NCI-H345 treated with DMSO at 0.1 percent for 48 hours (cell line): ENCODE measurements at regions not wholly inside any gene's neighbourhood (a gene's known extent, or its start where the extent isn't known, plus 50 kb on each side); places are given as distances from the start of the nearest gene placed in this dataset.
A peak's percentile ranks its signal among the peaks of the same experiment; 100 is the strongest.
"Not testable (repeated sequence)": the region's sequence is repeated elsewhere in the genome, so short reads cannot be mapped to it uniquely, and the experiment has no call there.

Experiments used
- DNase-seq: peaks from one replicate; lab custom pipeline; 2025; ENCODE audit not compliant: unreplicated experiment; lab: John Stamatoyannopoulos, UW

GRCh38 chr13:88958821-88959220 lies 1287.7 kb downstream of the SLITRK5 start:
- no peak for DNase-seq

DNA sequence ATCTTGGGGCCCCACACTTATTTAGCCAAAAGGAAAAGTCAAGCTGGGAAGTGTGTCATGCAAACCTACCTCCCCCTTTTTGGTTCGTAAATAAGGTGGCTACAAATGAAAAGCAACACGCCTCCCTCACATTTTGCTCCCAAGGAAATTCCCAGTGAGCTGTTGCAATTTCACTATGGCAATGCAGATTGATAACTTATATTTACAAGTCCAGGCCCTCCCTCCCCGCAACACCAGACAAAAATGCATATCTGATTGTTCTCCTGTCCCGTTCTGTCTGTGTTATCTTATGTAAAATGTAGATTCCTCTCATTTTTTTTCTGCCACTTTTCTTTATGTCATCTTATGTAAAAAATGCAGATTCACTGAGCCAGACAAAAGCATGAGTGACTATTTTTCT lies 1305.3 kb downstream of the SLITRK5 start:
- no peak for DNase-seq

- no peak for DNase-seq
Measured at GRCh38 chr13:88978607-88979006, 1307.4 kb downstream of the SLITRK5 start.

- no peak for DNase-seq
Measured at GRCh38 chr13:88979465-88980175, 1308.4 kb downstream of the SLITRK5 start.

DNA sequence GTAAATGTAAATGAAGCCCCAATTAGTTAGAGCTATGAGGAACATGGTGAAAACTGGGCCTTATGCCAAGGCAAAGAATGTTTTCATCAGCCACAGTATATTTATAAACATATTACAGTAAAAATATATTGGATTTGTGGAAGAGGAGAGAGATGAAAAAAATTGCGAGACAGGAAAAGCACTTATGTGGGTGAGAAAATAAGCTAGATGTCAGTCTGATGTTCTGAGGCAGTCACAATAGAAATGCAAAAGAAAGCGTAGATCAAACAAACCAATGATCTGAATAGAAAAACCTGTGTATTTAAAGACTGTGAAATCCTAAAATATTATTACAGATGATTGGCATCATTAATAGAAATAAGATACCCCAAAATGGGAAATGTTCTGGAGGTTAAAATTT lies 1332.5 kb downstream of the SLITRK5 start:
- no peak for DNase-seq

GRCh38 chr13:89011615-89012014 lies 1340.4 kb downstream of the SLITRK5 start:
- DNase-seq, result no peak

GRCh38 chr13:89027694-89028306 lies 1356.6 kb downstream of the SLITRK5 start:
- no peak for DNase-seq

GRCh38 chr13:89029062-89029461 lies 1357.9 kb downstream of the SLITRK5 start:
- DNase-seq, result no peak

- DNase-seq, result no peak
Measured at GRCh38 chr13:89034015-89034414, 1362.8 kb downstream of the SLITRK5 start.

GRCh38 chr13:89052699-89053098 lies 1381.5 kb downstream of the SLITRK5 start:
- DNase-seq, result no peak

- no peak for DNase-seq
Measured at GRCh38 chr13:89053418-89053817, 1382.2 kb downstream of the SLITRK5 start.

DNA sequence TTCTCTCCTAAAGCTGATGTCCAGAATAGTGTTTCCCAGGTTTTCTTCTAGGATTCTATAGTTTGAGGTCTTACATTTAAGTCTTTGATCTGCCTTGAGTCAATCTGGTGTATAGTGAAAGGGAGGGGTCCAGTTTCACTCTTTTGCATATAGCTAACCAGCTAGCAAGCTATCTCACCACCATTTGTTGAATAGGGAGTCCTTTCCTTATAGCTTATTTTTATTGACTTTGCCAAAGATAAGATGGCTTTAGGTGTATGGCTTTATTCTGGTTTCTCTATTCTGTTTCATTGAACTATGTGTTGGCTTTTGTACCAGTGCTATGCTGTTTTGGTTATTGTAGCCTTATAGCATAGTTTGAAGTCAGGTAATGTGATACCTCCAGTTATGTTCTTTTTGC lies 1386.1 kb downstream of the SLITRK5 start:
- no peak for DNase-seq

DNA sequence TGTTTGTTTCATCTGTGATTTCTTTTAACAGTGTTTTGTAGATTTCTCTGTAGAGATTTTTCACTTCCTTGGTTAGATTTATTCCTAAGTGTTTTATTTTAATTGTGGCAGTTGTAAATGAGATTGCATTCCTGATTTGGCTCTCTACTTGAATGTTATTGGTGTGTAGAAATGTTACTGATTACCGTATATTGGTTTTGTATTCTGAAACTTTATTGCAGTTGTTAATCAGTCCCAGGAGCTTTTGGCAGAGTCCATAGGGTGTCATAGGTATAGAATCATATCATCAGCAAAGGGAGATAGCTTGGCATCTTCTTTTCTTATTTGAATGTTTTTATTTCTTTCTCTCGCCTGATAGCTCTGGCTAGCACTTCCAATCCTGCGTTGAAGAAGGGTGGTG lies 1386.7 kb downstream of the SLITRK5 start:
- no peak for DNase-seq

DNA sequence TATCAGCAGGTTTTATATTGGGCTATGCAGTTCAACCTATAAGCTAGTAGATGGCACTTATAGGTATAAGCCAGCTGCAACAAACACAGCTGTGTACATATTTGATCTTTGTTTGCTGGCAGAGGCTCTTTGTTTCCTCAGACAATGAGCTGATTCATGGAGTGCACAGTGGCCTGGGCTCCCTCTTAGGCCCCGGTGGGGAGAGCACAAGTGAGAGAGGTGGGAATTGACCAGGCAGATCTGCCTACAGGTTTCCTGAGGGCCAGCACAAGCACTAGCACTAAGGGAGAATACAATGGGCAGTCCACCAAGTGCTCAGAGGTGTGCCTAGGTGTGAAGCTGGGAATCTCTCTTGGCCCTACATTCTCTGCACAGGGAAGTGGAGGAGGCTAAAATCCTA lies 1390.7 kb downstream of the SLITRK5 start:
- peak; percentile 76 for DNase-seq

- peak; percentile 50 for DNase-seq
Measured at GRCh38 chr13:89066868-89067466, 1395.8 kb downstream of the SLITRK5 start.

DNA sequence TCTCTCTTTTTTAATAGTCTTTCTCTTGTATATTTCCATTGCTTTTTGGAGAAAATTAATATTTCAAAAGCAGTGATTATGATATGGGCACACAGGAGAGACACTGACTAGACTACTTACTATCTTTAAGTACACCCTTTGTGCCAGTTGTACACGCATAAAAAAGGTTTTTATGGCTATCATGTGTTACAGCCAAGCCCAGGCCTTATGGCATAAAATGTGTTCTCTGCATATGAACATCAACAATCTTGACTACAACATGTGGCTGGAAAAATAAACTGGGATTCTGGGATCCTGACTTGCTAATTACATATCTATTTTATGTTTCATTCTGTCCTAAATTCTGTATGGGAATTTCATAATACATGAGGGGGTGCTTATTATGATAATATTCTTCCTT lies 1401.8 kb downstream of the SLITRK5 start:
- DNase-seq, result no peak

DNA sequence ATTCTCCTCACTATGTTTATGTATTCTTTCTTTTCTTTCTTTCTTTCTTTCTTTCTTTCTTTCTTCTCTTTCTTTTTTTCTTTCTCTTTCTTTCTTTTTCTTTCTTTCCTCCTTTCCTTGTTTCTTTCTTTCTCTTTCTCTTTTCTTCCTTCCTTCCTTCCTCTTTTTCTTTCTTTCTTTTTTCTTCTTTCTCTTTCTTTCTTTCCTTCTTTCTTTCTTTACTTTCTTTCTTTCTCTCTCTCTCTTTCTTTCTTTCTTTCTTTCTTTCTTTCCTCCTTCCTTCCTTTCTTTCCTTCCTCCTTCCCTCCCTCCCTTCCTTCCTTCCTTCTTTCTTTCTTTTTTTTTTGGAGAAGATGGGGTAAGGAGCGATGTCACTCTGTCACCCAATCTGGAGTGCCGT lies 1405.5 kb downstream of the SLITRK5 start:
- no peak for DNase-seq

GRCh38 chr13:89082623-89083022 lies 1411.5 kb downstream of the SLITRK5 start:
- no peak for DNase-seq

DNA sequence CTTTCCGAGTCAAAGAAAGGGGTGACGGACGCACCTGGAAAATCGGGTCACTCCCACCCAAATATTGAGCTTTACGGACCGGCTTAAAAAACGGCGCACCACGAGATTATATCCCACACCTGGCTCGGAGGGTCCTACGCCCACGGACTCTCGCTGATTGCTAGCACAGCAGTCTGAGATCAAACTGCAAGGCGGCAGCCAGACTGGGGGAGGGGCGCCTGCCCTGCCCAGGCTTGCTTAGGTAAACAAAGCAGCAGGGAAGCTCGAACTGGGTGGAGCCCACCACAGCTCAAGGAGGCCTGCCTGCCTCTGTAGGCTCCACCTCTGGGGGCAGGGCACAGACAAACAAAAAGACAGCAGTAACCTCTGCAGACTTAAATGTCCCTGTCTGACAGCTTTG lies 1416.9 kb downstream of the SLITRK5 start:
- not testable (repeated sequence) for DNase-seq

GRCh38 chr13:89097994-89098393 lies 1426.8 kb downstream of the SLITRK5 start:
- DNase-seq, result no peak

- DNase-seq, result no peak
Measured at GRCh38 chr13:89113744-89114143, 1442.6 kb downstream of the SLITRK5 start.

DNA sequence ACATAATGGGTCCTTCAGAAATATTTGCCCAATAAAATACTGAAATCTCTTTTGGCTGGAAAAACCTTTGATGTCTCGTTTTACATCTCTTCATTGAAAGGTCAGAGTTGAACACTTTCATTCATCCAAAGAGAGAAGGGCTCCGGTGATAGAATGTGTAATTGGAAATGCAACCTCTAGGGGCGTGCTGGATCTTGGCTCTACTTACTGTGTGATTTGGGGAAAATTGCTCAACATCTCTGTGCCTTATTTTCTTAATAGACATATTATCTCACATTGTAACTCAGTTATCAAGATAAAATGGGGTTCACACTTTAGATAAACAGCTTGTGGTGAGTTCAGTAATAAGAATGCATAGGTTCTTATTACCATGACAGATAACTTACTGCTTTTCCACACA lies 1444.1 kb downstream of the SLITRK5 start:
- DNase-seq, result no peak
